ENCODE measurements at regions not wholly inside any gene's neighbourhood (a gene's known extent, or its start where the extent isn't known, plus 50 kb on each side); places are given as distances from the start of the nearest gene placed in this dataset.

GRCh38 chr6:159375014-159375413 lies 205.8 kb downstream of the FNDC1 start:
- CTCF ChIA-PET, result interaction anchor here (0.5 to 0.9 kb wide), 3 partner anchors 200 to 657 kb away, joined by 3 read pairs; no protein-coding TSS in a partner anchor
- Histone ChIP-seq H3K9me3 (ENCODE audit: control insufficient read depth, insufficient read depth, low read depth, low read length) (no peaks in the 10 kb centered on the region), H3K4me1 (ENCODE audit: control insufficient read depth, insufficient read depth, low read length) (no peaks in the 10 kb centered on the region), H3K36me3 (ENCODE audit: control insufficient read depth in 2 of 2, insufficient read depth in 1 of 2, low read length in 2 of 2) (no peaks in the 10 kb centered on the region), H3K4me3 (ENCODE audit: low read depth, low read length) (no peak overlapping the region), H3K27ac (ENCODE audit: extremely low read depth, low read depth, low read length) (no peak overlapping the region)
- TF ChIP-seq ZNF16 (tag by site-specific recombination; IDR thresholded peaks at IDR 0.05; ENCODE audit: low read depth) (no peak), HOXC10 (CRISPR knock-in tag; IDR thresholded peaks at IDR 0.05) (no peak), ZNF37A (tag by site-specific recombination; IDR thresholded peaks at IDR 0.05) (no peak), ZNF404 (tag by site-specific recombination; IDR thresholded peaks at IDR 0.05) (no peak), ZNF174 (tag by site-specific recombination; IDR thresholded peaks at IDR 0.05) (no peak), ZNF140 (tag by site-specific recombination; IDR thresholded peaks at IDR 0.05) (no peak), ZNF776 (tag by site-specific recombination; IDR thresholded peaks at IDR 0.05; ENCODE audit: borderline replicate concordance) (no peak), ZNF324 (tag by site-specific recombination; IDR thresholded peaks at IDR 0.05) (no peak), ZNF239 (tag by site-specific recombination; IDR thresholded peaks at IDR 0.05) (no peak), ZNF146 (tag by site-specific recombination; IDR thresholded peaks at IDR 0.05) (no peak), ZNF623 (tag by site-specific recombination; IDR thresholded peaks at IDR 0.05) (no peak), ZNF274 (IDR thresholded peaks at IDR 0.05; ENCODE audit: low read length) (no peak), ZNF274 (tag by site-specific recombination; IDR thresholded peaks at IDR 0.05; ENCODE audit: borderline replicate concordance) (no peak)
- TF ChIP-seq, protein P1, sequence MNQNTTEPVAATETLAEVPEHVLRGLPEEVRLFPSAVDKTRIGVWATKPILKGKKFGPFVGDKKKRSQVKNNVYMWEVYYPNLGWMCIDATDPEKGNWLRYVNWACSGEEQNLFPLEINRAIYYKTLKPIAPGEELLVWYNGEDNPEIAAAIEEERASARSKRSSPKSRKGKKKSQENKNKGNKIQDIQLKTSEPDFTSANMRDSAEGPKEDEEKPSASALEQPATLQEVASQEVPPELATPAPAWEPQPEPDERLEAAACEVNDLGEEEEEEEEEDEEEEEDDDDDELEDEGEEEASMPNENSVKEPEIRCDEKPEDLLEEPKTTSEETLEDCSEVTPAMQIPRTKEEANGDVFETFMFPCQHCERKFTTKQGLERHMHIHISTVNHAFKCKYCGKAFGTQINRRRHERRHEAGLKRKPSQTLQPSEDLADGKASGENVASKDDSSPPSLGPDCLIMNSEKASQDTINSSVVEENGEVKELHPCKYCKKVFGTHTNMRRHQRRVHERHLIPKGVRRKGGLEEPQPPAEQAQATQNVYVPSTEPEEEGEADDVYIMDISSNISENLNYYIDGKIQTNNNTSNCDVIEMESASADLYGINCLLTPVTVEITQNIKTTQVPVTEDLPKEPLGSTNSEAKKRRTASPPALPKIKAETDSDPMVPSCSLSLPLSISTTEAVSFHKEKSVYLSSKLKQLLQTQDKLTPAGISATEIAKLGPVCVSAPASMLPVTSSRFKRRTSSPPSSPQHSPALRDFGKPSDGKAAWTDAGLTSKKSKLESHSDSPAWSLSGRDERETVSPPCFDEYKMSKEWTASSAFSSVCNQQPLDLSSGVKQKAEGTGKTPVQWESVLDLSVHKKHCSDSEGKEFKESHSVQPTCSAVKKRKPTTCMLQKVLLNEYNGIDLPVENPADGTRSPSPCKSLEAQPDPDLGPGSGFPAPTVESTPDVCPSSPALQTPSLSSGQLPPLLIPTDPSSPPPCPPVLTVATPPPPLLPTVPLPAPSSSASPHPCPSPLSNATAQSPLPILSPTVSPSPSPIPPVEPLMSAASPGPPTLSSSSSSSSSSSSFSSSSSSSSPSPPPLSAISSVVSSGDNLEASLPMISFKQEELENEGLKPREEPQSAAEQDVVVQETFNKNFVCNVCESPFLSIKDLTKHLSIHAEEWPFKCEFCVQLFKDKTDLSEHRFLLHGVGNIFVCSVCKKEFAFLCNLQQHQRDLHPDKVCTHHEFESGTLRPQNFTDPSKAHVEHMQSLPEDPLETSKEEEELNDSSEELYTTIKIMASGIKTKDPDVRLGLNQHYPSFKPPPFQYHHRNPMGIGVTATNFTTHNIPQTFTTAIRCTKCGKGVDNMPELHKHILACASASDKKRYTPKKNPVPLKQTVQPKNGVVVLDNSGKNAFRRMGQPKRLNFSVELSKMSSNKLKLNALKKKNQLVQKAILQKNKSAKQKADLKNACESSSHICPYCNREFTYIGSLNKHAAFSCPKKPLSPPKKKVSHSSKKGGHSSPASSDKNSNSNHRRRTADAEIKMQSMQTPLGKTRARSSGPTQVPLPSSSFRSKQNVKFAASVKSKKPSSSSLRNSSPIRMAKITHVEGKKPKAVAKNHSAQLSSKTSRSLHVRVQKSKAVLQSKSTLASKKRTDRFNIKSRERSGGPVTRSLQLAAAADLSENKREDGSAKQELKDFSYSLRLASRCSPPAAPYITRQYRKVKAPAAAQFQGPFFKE (tag by site-specific recombination; IDR thresholded peaks at IDR 0.05; ENCODE audit: borderline replicate concordance), result no peak
- TF ChIP-seq, protein P2, sequence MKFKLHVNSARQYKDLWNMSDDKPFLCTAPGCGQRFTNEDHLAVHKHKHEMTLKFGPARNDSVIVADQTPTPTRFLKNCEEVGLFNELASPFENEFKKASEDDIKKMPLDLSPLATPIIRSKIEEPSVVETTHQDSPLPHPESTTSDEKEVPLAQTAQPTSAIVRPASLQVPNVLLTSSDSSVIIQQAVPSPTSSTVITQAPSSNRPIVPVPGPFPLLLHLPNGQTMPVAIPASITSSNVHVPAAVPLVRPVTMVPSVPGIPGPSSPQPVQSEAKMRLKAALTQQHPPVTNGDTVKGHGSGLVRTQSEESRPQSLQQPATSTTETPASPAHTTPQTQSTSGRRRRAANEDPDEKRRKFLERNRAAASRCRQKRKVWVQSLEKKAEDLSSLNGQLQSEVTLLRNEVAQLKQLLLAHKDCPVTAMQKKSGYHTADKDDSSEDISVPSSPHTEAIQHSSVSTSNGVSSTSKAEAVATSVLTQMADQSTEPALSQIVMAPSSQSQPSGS (tag by site-specific recombination; IDR thresholded peaks at IDR 0.05; ENCODE audit: low read depth), result no peak
- POLR2A ChIA-PET, result no interaction called here

DNA sequence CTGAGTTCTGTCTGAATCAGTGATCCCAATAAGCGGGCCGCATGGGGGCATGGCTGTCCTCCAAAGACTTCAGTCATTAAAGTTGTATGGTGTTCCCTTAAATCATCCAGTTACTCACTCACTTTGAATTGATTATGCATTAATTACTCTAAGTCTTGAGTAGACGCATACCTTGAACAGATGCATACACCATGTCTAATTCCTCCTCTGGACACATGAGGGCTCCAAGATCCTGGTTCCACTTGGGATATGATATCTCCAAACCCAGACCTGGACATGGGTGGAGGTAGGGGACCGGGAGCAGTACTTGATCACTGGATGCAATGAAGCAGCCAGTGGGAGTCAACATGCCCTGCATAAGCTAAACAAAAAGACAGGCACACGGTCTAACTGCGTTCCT lies 204.5 kb downstream of the FNDC1 start:
- no peaks in the 10 kb centered on the region for H3K9me3 ChIP-seq (ENCODE audit: control insufficient read depth, insufficient read depth, low read depth, low read length)
- H3K4me1 ChIP-seq (ENCODE audit: control insufficient read depth, insufficient read depth, low read length), result no peaks in the 10 kb centered on the region
- H3K27ac ChIP-seq (ENCODE audit: extremely low read depth, low read depth, low read length), result no peak overlapping the region
- ChIA-PET CTCF (no interaction called here), POLR2A (no interaction called here)
- no peak overlapping the region for H3K4me3 ChIP-seq (ENCODE audit: low read depth, low read length)
- H3K36me3 ChIP-seq (ENCODE audit: control insufficient read depth in 2 of 2, insufficient read depth in 1 of 2, low read length in 2 of 2), result no peaks in the 10 kb centered on the region
- TF ChIP-seq, protein P3, sequence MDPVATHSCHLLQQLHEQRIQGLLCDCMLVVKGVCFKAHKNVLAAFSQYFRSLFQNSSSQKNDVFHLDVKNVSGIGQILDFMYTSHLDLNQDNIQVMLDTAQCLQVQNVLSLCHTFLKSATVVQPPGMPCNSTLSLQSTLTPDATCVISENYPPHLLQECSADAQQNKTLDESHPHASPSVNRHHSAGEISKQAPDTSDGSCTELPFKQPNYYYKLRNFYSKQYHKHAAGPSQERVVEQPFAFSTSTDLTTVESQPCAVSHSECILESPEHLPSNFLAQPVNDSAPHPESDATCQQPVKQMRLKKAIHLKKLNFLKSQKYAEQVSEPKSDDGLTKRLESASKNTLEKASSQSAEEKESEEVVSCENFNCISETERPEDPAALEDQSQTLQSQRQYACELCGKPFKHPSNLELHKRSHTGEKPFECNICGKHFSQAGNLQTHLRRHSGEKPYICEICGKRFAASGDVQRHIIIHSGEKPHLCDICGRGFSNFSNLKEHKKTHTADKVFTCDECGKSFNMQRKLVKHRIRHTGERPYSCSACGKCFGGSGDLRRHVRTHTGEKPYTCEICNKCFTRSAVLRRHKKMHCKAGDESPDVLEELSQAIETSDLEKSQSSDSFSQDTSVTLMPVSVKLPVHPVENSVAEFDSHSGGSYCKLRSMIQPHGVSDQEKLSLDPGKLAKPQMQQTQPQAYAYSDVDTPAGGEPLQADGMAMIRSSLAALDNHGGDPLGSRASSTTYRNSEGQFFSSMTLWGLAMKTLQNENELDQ (tag by site-specific recombination; IDR thresholded peaks at IDR 0.05; ENCODE audit: low read depth), result no peak
- TF ChIP-seq INSM2 (tag by site-specific recombination; IDR thresholded peaks at IDR 0.05) (no peak), ZNF585B (tag by site-specific recombination; IDR thresholded peaks at IDR 0.05) (no peak), ZNF202 (tag by site-specific recombination; IDR thresholded peaks at IDR 0.05; ENCODE audit: borderline replicate concordance) (no peak), ZFP3 (tag by site-specific recombination; IDR thresholded peaks at IDR 0.05; ENCODE audit: low read depth) (no peak), YY1 (tag by site-specific recombination; IDR thresholded peaks at IDR 0.05) (no peak), ZNF645 (tag by site-specific recombination; IDR thresholded peaks at IDR 0.05) (no peak), ZNF571 (tag by site-specific recombination; IDR thresholded peaks at IDR 0.05) (no peak), ZNF48 (tag by site-specific recombination; IDR thresholded peaks at IDR 0.05) (no peak), ZNF426 (tag by site-specific recombination; IDR thresholded peaks at IDR 0.05) (no peak), ZNF239 (tag by site-specific recombination; IDR thresholded peaks at IDR 0.05) (no peak)

Measured in HEK293 (cell line).